Endothelial cell of umbilical vein (primary cell): ENCODE measurements at regions not wholly inside any gene's neighbourhood (a gene's known extent, or its start where the extent isn't known, plus 50 kb on each side); places are given as distances from the start of the nearest gene placed in this dataset.

Experiments used
- BruUV-seq: library from RNA; stranded (reverse); fragments of 400-500 nt; replicated peaks from 2 replicates; lab custom pipeline; 2021; lab: Mats Ljungman, UMichigan
- CTCF ChIA-PET: fragments of 300-600, 350-600 bp; sonication (Branson Sonifier 250); formaldehyde crosslinking; loops from one replicate; lab custom pipeline; 2021; ENCODE audit warnings: antibody characterized with exemption, inconsistent platforms; lab: Charles Lee
- POLR2A ChIA-PET: fragments of 300-600, 350-600 bp; sonication (Branson Sonifier 250); formaldehyde crosslinking; loops from one replicate; lab custom pipeline; 2021; ENCODE audit warnings: antibody characterized with exemption, inconsistent platforms; lab: Charles Lee
- DNase-seq: peaks from one replicate; pipeline ENCODE4 v3.0.0-alpha.2; 2011; ENCODE audit warnings: low read depth, low spot score
- FAIRE-seq: peaks from 2 replicates; lab custom pipeline; 2011; peaks lifted over from hg19 to GRCh38; lab: Jason Lieb, UNC
- H2AFZ ChIP-seq: 2 replicates; pipeline ENCODE4 v1.6.0; 2012; ENCODE audit warnings: low read depth, low read length, control low read depth, inconsistent platforms
- H3K27ac ChIP-seq: 2 replicates; pipeline ENCODE4 v1.5.1; 2011; ENCODE audit warnings: low read depth, mild to moderate bottlenecking, control low read depth, low read length, moderate library complexity; ENCODE audit not compliant: insufficient read depth
- H3K27me3 ChIP-seq, 2 experiments: 2 replicates each; pipeline versions ENCODE4 v1.6.0 to v1.6.1; 2011; ENCODE audit warnings: low read length in 2 of 2, mixed read lengths in 1 of 2; ENCODE audit not compliant: control insufficient read depth in 2 of 2, insufficient read depth in 2 of 2
- H3K36me3 ChIP-seq, 2 experiments: 2 replicates in 1 of 2; 3 replicates in 1 of 2; pipeline ENCODE4 v1.5.1; 2011; ENCODE audit warnings: low read length in 2 of 2, mild to moderate bottlenecking in 1 of 2, moderate library complexity in 1 of 2; ENCODE audit not compliant: control insufficient read depth in 2 of 2, insufficient read depth in 2 of 2; ENCODE audit errors: extremely low read depth in 1 of 2
- H3K4me1 ChIP-seq: 3 replicates; pipeline ENCODE4 v1.5.1; 2011; ENCODE audit warnings: mild to moderate bottlenecking, low read length; ENCODE audit not compliant: control insufficient read depth, insufficient read depth; ENCODE audit errors: extremely low read depth
- H3K4me2 ChIP-seq: 2 replicates; pipeline ENCODE4 v1.6.1; 2011; ENCODE audit warnings: low read length, control low read depth, mixed read lengths; ENCODE audit not compliant: insufficient read depth
- H3K4me3 ChIP-seq, 3 experiments: fragments of 200-600 bp in 1 of 3; sonication (generic), shearing (Covaris generic) in 1 of 3; replicated peaks in 1 of 3; 2 replicates each; pipeline ENCODE4 v1.5.1; 2011 to 2016; ENCODE audit warnings: control low read depth in 3 of 3, low read length in 3 of 3, mild to moderate bottlenecking in 2 of 3, inconsistent platforms in 1 of 3, low read depth in 1 of 3, moderate library complexity in 1 of 3; ENCODE audit not compliant: insufficient read depth in 1 of 3
- H3K79me2 ChIP-seq: 2 replicates; pipeline ENCODE4 v1.6.0; 2012; ENCODE audit warnings: low read length, inconsistent platforms; ENCODE audit not compliant: control insufficient read depth, insufficient read depth
- H3K9ac ChIP-seq: replicated peaks from 2 replicates; pipeline ENCODE3; 2011; ENCODE audit warnings: low read length, control low read depth; ENCODE audit not compliant: insufficient read depth; ENCODE audit errors: extremely low read depth
- H3K9me1 ChIP-seq: replicated peaks from 3 replicates; pipeline ENCODE4 v1.6.0; 2011; ENCODE audit warnings: mild to moderate bottlenecking, low read length; ENCODE audit not compliant: control insufficient read depth, insufficient read depth; ENCODE audit errors: extremely low read depth
- H3K9me3 ChIP-seq: replicated peaks from 2 replicates; pipeline ENCODE4 v1.5.1; 2012; ENCODE audit warnings: low read length, inconsistent platforms; ENCODE audit not compliant: control insufficient read depth, insufficient read depth
- H4K20me1 ChIP-seq: replicated peaks from 2 replicates; pipeline ENCODE3; 2011; ENCODE audit warnings: mild to moderate bottlenecking, low read length; ENCODE audit not compliant: control insufficient read depth, insufficient read depth; ENCODE audit errors: extremely low read depth
- CTCF ChIP-seq, 2 donors: IDR thresholded peaks; 1 replicate in 1 of 2; 2 replicates in 1 of 2; pipeline ENCODE4 v1.5.1; 2011; ENCODE audit warnings: low read length in 2 of 2, mild to moderate bottlenecking in 2 of 2, moderate library complexity in 2 of 2, control low read depth in 1 of 2, inconsistent platforms in 1 of 2, low read depth in 1 of 2; ENCODE audit not compliant: insufficient read depth in 1 of 2; ENCODE audit errors: extremely low read depth in 1 of 2
- EZH2 ChIP-seq: IDR thresholded peaks from 2 replicates; pipeline ENCODE4 v1.6.1; 2012; ENCODE audit warnings: borderline replicate concordance, low read depth, mild to moderate bottlenecking, moderate library complexity, low read length, inconsistent platforms; ENCODE audit not compliant: severe bottlenecking
- FOS ChIP-seq: IDR thresholded peaks from 2 replicates; pipeline ENCODE4 v1.6.1; 2011; ENCODE audit warnings: mild to moderate bottlenecking, low read length, moderate library complexity, borderline replicate concordance; ENCODE audit not compliant: insufficient read depth
- GATA2 ChIP-seq: IDR thresholded peaks from 2 replicates; pipeline ENCODE4 v1.7.0; 2011; ENCODE audit warnings: low read depth, mild to moderate bottlenecking, moderate library complexity, mixed read lengths, low read length; ENCODE audit not compliant: insufficient read length, insufficient read depth
- JUN ChIP-seq: IDR thresholded peaks from 2 replicates; pipeline ENCODE4 v1.6.1; 2011; ENCODE audit warnings: borderline replicate concordance, low read depth; ENCODE audit not compliant: insufficient read length, insufficient read depth
- MAX ChIP-seq: IDR thresholded peaks from 2 replicates; pipeline ENCODE4 v1.6.1; 2011; ENCODE audit not compliant: insufficient read depth, insufficient read length
- MYC ChIP-seq: IDR thresholded peaks from one replicate; pipeline ENCODE4 v1.6.1; 2011; ENCODE audit warnings: mild to moderate bottlenecking, low read depth, low read length
- POLR2A ChIP-seq: IDR thresholded peaks from 2 replicates; pipeline ENCODE4 v1.6.1; 2012; ENCODE audit warnings: low read depth, mild to moderate bottlenecking, control low read depth, low read length
- POLR2AphosphoS5 ChIP-seq: IDR thresholded peaks from 2 replicates; pipeline ENCODE4 v1.6.1; 2012; ENCODE audit warnings: low read depth, mild to moderate bottlenecking, control low read depth, low read length, moderate library complexity; ENCODE audit not compliant: insufficient read depth
- dilution Hi-C: fragments of 300-500 bp; cut with MboI; formaldehyde crosslinking; loops from one replicate; pipeline ENCODE4 v1.15.0; 2019; ENCODE audit warnings: low sequenced_read_pairs; ENCODE audit not compliant: extremely low pct_ligation_motif_present
- intact Hi-C: fragments of 100-400 bp; cut with micrococcal nuclease; formaldehyde crosslinking; loops from one replicate; pipeline ENCODE4 v1.10.0; 2022

- Histone ChIP-seq H2AFZ (no peak overlapping the region), H3K4me2 (no peak overlapping the region), H3K36me3 (no peaks in the 10 kb centered on the region), H3K9me1 (no peaks in the 10 kb centered on the region), H3K27me3 (no peaks in the 10 kb centered on the region), H3K4me1 (no peaks in the 10 kb centered on the region), H3K9me3 (no peaks in the 10 kb centered on the region), H3K27ac (no peak overlapping the region), H3K79me2 (no peaks in the 10 kb centered on the region), H4K20me1 (no peaks in the 10 kb centered on the region), H3K9ac (no peak overlapping the region), H3K4me3 (no peak overlapping the region)
- ChIA-PET POLR2A (no interaction called here), CTCF (no interaction called here)
- dilution Hi-C loops, result no loop called here
- no TSS peak for BruUV-seq
- FAIRE-seq (no peak), DNase-seq (no peak)
- TF ChIP-seq JUN (no peak), POLR2AphosphoS5 (no peak), POLR2A (no peak), EZH2 (no peak), FOS (no peak), MAX (no peak), MYC (no peak), CTCF (IDR thresholded peaks at IDR 0.05; ENCODE audit: extremely low read depth in 1 of 2, insufficient read depth in 1 of 2, low read depth in 1 of 2, low read length in 2 of 2) (no peak), GATA2 (no peak)
- intact Hi-C loops, result no loop called here
Observed at GRCh38 chr12:13390918-13391317, 194.4 kb downstream of the EMP1 start.
